Inferior parietal cortex (tissue), 1 donor: ENCODE measurements at regions not wholly inside any gene's neighbourhood (a gene's known extent, or its start where the extent isn't known, plus 50 kb on each side); places are given as distances from the start of the nearest gene placed in this dataset.

Experiments
- DNase-seq: peaks from one replicate; pipeline ENCODE4 v3.0.0-alpha.2; 2016; ENCODE audit errors: extremely low spot score

GRCh38 chr18:40662898-40663437 lies 1292.1 kb upstream of the PIK3C3 start:
- no peak for DNase-seq

- DNase-seq, result no peak
Measured at GRCh38 chr18:40653682-40654081, 1301.4 kb upstream of the PIK3C3 start.

- DNase-seq, result no peak
Measured at GRCh38 chr18:40652321-40652720, 1302.7 kb upstream of the PIK3C3 start.

- no peak for DNase-seq
Measured at GRCh38 chr18:40651163-40651562, 1303.9 kb upstream of the PIK3C3 start.

- no peak for DNase-seq
Measured at GRCh38 chr18:40642692-40643229, 1312.3 kb upstream of the PIK3C3 start.

- DNase-seq, result no peak
Measured at GRCh38 chr18:40631319-40631718, 1323.7 kb upstream of the PIK3C3 start.

GRCh38 chr18:40630496-40630895 lies 1324.5 kb upstream of the PIK3C3 start:
- no peak for DNase-seq

- no peak for DNase-seq
Measured at GRCh38 chr18:40624959-40625358, 1330.1 kb upstream of the PIK3C3 start.

- no peak for DNase-seq
Measured at GRCh38 chr18:40613721-40614120, 1341.3 kb upstream of the PIK3C3 start.

- no peak for DNase-seq
Measured at GRCh38 chr18:40612356-40612755, 1342.7 kb upstream of the PIK3C3 start.

- DNase-seq, result no peak
Measured at GRCh38 chr18:40608226-40608625, 1346.8 kb upstream of the PIK3C3 start.

GRCh38 chr18:40607542-40608148 lies 1347.4 kb upstream of the PIK3C3 start:
- DNase-seq, result no peak

- no peak for DNase-seq
Measured at GRCh38 chr18:40606996-40607395, 1348.0 kb upstream of the PIK3C3 start.

GRCh38 chr18:40583671-40584070 lies 1371.4 kb upstream of the PIK3C3 start:
- DNase-seq, result no peak

GRCh38 chr18:40582105-40582504 lies 1372.9 kb upstream of the PIK3C3 start:
- no peak for DNase-seq

- no peak for DNase-seq
Measured at GRCh38 chr18:40577981-40578365, 1377.1 kb upstream of the PIK3C3 start.

- DNase-seq, result no peak
Measured at GRCh38 chr18:40577239-40577980, 1377.6 kb upstream of the PIK3C3 start.

GRCh38 chr18:40576507-40577115 lies 1378.4 kb upstream of the PIK3C3 start:
- DNase-seq, result no peak

- DNase-seq, result no peak
Measured at GRCh38 chr18:40570615-40571014, 1384.4 kb upstream of the PIK3C3 start.

GRCh38 chr18:40569605-40570004 lies 1385.4 kb upstream of the PIK3C3 start:
- DNase-seq, result no peak

- DNase-seq, result no peak
Measured at GRCh38 chr18:40566510-40566844, 1388.6 kb upstream of the PIK3C3 start.

- no peak for DNase-seq
Measured at GRCh38 chr18:40565805-40566509, 1389.1 kb upstream of the PIK3C3 start.
